HUDEP-2 (cell line): ENCODE measurements at regions not wholly inside any gene's neighbourhood (a gene's known extent, or its start where the extent isn't known, plus 50 kb on each side); places are given as distances from the start of the nearest gene placed in this dataset.
A peak's percentile ranks its signal among the peaks of the same experiment; 100 is the strongest.
"Not testable (repeated sequence)": the region's sequence is repeated elsewhere in the genome, so short reads cannot be mapped to it uniquely, and the experiment has no call there.

Source experiments
- DNase-seq, 76 experiments: peaks; one replicate each; lab custom pipeline; 2025; ENCODE audit not compliant: unreplicated experiment in 76 of 76; lab: John Stamatoyannopoulos, UW

DNA sequence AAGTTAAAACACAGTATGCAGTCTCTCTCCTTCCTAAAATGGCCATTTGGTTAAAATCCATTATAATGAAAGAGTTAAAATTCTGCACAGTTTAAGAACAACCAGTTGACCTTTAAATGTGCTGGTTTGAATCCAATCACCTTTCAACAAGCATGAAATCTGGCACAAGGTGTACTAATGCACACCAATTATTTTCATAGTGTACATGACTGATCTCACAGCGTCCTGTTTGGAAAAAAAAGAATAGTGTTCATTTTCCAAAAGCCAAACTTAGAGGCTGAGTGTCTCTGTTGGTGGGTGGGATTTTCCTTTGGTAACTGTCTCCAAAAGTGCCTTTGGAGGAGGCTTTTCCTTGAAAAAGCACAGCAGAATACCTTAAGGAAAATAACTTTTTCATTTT is 180.6 kb downstream of the DEPDC1B start:
- no peak for DNase-seq

DNA sequence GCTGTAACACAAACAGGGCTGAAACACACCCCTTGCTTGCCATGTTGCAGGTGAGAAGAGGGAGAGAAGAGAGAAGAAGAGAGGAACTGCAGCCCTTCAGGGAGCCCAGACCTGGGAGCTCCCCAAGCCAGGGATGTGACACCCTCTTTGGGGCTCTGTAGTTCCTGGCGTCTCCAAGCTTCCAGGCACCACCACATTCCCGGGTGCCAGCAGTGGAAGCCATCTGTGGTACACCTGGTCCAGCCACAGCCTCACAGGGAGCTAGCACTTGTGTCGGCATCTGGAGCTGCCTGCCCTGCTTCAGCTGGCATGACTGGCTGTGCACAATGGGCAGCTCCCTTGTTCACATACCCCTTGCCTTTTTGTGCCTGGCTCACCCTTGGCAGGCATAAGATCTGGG is 182.1 kb downstream of the DEPDC1B start:
- no peak for DNase-seq

DNA sequence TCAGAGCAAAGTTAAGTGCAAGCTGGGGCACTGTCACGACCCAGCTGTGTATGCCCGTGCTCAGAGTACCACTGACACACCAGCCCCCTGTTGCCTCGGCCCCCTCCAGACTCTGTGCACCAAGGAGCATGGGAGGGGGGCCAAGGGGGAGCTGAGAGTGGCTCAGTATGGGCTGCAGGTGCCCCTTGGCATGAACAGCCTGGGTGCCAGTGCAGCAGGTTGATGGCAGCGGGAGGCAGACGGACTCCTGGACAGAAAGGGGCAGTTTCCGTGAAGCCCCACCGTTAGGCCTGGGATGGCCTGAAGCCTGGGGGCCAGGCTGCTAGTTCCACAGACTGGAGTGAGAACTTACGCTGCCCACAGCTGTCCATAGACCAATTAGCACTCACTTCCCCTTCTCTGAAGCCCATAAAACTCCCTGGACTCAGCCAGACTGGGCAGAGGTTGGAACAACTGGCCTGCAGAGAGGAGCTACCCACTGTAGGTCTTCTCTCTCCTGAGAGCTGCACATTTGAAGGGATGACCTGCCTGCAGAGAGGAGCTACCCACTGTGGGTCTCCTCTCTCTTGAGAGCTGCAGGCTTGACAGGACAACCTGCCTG is 182.8 kb downstream of the DEPDC1B start:
- DNase-seq: no peak

DNA sequence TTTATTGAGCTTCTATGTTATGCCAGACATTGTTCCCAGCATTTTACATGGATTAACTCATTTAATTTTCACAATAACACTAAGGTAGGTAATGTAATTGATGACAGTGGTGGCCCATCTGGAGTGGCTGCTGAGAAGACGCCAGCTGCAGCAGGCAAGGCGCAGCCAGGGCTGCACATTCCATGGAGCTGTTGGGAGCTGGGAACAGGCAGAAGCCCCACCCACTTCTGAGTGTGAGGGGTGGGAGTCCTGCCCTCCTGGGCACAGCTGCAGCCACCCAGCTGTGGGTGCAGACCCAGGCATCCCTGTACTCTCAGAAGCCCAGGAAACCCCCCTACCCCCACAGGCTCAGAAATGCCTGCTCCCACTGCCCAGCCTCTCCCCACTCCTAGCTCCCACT is 183.3 kb downstream of the DEPDC1B start:
- no peak for DNase-seq

DNA sequence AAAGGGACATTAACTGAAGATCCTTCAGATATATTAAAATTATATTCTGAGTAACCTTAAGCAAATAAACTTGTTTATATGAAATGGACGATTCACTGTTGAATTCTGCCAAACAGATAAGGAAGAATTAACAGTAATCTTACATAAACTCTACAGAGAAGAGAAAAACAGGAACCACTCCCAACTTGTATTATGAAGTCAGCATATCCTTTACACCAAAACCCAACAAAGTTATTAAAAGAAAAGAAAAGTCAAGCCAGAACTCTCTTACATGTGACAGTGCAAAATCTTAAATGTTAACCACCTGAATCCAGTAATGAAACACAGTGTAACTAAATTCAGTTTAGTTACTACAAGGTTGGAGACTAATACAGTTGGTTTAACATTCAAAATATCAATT is 185.8 kb downstream of the DEPDC1B start:
- DNase-seq: no peak

DNA sequence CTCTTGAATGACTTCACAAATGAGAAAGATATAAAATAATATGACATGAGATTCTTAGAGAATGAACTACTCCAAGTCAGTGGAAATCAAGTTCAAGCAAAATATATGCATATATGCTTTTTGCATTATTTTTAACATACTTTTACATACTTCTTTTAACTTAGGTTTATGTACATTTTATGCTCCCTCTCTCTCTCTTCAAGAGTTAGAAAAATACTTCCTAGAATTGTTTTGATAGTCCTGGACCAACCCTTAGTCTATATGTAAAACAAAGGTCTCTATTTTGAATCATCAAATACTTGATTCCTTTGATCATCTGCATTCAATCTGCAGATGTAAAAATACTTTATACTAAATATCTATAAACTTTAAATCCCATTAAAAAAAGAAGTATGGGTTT is 187.8 kb downstream of the DEPDC1B start:
- DNase-seq: no peak

DNA sequence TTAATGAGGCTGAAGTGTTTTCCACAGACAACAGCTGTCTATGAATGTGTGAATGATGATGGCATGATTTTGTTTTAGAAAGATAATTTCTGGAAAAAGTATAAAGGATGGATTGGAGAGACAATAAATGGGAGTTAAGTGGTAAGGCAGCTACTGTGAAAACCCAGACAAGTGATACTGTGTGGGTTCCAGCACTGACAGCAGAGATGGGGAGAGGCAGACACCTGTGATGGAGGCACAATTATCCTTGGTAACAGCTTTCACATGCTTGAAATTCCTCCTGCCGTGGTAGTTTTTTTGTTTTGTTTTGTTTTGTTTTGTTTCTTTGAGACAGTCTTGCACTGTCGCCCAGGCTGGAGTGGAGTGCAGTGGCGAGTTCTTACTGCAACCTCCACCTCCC is 189.3 kb downstream of the DEPDC1B start:
- no peak for DNase-seq

DNA sequence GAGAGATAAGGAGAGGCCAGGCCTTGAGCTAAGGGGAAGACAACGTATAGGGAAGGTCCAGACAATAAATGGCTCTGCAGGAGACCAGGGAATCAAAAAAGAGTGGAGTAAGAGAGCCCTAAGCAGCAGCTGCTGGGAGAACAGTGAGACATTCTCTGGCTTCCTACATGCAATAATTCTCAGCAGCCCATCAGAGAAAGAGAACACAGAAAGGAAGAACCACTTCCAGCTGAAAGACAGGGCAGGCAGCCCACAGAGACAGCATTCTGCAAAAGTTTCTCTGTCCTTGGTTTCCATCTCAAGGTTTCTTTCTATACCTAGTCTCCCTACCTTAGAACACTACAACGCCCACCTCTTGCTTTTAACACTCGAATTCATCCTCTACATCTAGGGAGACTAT is 189.9 kb downstream of the DEPDC1B start:
- no peak for DNase-seq

DNA sequence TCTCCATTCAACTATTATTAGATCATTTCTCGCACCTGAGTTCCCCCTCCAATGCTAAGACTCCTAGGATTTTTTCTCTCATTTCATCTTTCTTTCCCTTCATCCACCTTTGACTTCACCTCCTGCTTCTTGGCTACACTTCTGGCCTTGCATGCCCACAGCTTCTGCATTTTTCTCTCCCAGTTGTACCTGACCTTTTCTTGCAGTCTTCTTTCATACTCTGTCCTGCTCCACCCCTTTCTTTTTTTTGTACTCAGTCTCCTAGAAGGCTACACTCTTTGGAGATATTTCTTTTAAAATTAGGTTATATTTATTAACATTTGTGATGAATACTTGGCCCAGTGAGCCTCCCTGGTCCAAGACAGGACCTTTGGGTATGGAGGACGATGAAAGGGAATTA is 190.4 kb downstream of the DEPDC1B start:
- DNase-seq: no peak

DNA sequence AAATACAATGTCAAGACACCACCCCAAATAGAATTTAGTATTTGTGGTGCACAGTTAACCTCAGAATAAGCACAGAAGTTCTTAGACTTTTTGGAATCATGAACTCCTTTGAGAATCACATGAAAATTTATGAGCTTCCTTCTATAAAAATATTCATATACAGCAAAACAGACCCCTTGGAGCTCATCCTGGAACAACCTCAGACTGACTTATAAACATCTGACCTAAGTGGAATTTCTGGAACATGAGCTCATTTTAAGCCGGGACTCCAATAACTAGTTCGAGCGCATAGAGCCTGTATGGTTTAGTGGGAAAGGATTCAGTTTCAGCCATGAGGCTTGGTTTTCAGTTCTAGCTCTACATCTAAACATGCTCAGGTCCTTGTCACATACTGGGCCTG is 192.3 kb downstream of the DEPDC1B start:
- no peak for DNase-seq

DNA sequence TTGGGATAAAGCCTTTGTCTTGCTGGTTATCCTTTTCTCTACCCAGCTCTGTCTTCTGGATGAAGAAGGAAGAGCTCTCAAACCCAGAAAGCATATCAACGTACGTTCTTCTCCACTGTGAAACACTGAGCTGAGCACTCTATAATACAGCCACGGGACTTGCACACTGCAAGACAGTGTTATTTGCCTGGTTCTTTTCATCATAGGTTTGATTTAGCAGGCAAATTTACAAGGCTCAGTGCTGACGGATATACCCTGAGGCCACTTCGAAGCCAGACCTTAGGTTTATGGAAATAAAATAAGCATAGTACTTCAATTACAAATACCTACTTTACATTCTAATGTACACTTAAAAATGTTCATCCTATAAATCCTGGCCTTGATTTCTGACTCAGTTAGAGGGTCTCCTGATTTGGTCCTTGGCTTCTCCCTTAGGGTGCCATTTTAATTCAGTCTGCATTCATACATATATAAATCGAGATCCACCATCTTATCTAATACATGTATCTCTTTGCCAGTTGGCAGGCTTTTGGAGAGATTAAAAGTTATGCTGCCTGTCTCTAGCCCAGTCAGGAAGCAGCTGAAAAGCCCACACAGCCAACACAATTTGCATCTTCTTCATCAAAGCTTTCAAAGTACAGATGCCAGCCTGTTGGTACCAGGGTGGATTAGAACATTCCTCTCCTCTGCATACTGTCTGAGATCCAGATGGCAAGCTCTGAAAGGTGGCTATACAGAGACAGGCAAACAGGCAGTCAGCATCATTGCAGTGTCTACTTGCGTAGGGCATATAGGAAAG is 194.4 kb downstream of the DEPDC1B start:
- no peak for DNase-seq

DNA sequence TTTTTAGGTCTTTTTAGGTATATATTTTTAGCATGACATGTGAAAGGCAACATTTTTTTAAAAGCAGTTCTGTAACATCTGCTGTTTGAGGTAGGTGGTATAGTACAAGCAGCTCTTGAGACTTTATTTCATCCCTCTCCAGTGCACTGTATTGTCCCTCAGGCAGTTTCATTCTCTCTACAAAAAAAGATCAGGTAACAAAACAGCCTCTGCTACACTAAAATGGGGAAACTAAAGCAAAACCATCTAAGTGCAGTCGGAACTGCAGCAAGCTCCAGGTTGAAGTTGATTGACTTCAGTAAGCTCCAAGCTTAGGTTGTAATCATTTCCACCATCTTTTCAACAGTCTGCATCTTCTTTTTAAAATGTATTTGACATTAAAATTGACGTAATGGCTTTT is 195.6 kb downstream of the DEPDC1B start:
- no peak for DNase-seq

DNA sequence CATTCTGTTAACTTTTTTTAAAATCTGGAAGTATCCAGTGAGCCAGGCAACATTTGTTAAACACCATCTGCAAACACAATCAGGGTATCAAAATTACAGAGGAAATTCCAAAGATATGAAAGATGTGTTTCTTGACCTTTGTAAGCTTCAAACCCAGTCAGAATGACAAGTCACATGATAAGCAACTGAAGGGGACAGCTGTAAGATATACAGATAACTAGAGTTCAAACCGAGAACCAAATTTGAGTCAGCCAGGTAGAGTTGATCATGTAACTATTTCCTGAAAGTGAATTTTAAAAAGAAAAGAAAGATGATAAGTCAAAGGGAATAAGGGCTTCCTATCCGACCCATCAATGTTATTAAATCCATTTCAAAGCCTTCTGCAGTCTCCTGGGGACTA is 196.2 kb downstream of the DEPDC1B start:
- no peak for DNase-seq

DNA sequence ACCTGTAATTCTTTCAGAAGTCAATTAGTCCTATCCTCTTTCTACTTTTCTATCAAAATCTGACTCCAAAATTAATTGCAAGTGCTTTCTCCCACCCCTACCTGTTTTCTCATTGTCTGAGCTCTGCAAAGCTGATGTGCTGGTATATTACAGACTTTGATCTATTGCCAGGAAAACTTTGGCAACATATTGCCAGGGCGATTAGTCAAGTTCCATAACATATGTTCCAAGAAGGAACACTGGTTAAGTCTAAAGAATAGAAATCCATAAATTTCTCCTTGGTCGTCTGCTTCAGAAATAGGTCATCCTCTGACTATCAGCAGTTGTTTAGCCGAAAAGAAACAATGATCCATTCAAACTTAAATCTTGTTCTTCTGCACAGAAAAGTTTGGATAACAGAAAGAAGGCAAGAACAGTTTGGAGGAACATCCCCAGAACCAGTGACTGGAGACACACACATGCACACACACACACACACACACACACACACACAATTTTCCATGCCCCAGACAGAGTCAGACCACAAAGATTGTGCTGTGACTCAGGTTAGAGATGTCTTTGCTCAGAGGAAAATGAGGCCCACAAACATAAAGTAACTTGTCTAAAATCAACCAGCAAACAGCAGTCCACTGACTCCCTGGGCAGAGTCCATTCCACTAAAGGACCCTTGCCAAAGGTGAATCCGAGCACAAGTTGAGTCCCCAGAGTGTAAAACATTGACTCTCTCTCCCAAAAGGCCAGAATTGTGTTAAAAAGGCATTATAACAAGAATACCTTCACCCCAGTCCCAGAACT is 202.1 kb downstream of the DEPDC1B start:
- peak in 2 of 76 experiments; percentile 3 to 16 for DNase-seq

DNA sequence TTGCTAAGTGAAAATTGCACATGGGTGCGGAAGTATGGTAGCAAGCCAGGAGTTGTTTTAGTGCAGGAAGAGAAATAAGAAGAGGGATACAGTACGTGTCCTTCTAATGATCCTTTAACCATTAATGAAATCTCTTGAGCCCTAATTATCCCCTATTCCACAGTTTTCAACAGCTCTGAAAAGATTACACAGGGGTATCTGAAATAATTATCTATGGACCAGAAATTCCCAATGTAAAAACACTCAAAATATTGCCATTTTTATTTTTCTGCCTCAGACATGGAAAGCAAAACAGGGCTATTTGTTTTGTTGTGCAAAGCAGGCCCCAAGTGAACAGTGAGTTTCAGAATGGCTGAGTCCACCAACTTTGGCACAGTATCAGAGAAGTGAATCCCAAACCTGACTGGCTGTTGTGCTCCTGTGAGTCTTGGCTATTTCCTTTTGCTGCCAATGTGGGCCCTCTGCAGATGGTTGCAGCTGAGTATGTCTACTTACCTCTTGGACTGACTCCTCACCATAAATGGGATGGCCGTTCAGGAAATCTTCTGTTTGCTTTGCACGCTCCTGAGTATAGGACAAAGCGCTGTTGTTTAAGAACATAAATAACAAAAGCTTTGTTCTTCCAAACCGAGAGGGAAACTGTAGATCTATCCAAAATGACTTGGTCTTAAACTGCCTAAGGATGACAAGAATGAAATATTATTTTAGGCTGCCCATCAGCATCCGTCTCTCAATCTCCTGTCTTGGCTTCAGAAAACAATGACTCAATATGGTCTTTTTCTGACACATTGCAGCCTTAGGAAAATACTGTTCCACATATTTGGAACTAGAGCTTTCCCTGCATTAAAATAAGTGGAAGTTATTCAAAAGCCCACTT is 204.1 kb downstream of the DEPDC1B start:
- DNase-seq: no peak

DNA sequence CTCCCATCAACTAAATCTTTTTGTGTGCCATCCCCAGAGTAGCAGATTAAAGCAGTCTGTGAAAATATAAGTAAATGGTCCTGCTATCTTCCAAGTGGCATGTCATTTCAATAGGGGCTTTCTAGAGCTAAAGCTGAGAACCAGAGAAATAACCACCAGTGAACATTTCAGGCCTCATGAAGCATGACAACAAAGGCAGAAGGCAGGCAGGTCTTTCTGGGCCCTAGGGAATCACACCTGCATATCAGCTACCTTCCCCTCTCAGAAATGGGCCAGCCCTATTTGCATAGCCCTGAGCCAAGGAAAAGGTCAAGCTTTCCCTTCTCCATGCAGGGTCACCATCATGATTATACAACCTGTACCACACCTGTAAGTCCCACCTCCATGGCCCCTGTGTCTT is 205.3 kb downstream of the DEPDC1B start:
- DNase-seq: no peak

DNA sequence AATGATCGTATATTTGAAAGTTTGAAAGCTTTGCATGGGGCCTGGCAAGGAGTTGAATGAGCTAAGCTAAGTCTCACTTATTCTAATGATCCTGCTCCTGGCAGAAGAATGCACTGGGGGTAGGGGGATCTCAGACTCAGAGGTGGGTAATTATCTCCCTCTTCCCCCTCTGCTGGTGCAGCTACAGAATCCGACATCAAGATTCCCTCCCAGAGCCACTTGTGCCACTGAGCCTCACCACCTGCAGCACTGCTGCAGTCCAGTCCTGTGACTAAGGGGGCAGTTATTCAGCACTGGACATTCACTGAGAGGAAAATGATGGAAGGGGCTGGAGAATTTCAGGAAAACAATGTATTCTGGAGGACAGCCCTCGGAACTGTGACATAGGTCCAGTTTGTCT is 205.8 kb downstream of the DEPDC1B start:
- DNase-seq: no peak

DNA sequence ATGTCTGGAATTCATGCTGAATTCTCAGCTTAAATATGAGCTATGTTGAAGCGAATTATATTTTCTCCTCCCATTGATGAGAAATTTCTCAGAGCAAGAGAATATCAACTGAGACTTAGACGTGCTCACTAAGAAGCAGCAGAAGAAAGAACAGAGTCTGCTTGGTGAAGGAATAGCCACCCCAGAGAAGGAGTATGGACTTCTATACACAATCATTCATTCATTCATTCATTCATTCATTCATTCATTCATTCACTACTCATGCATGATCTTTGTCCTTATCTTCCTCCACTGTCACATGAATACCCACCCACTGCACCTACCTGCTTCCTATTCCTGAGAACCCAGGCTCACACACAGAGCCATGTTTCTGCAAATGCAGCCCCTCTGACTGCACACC is 206.6 kb downstream of the DEPDC1B start:
- no peak for DNase-seq

DNA sequence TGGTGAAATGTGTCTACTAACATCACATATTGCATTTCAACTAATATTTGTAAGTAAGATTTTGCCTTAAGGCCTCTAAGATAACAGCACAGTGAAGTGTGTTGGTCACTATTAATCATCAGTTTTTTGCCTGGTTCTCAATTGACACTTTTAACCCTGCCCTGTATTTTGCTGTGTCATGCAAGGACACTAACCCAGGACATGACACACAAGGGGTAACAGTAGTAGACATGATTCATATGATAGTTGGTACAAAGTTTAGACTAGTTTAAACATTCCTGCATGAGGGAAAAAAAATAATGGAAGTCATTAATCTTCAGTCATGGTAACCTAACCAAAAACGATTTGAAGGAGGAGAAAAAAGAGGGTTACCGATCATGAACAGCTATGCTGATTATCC is 207.0 kb downstream of the DEPDC1B start:
- DNase-seq: peak in 2 of 76 experiments; percentile 14 to 46

DNA sequence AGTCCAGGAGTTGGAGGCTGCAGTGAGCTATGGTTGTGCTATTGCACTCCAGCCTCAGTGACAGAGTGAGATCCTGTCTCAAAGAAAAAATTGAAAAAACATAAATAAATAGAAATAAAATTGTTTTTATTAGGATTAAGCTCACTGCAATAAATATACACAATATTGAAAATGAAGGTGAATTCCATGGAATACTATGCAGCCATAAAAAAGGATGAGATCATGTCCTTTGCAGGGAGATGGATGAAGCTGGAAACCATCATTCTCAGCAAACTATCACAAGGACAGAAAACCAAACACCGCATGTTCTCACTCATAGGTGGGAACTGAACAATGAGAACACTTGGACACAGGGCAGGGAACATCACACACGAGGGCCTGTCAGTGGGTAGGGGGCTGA is 207.6 kb downstream of the DEPDC1B start:
- not testable (repeated sequence) for DNase-seq
